ENCODE measurements at regions not wholly inside any gene's neighbourhood (a gene's known extent, or its start where the extent isn't known, plus 50 kb on each side); places are given as distances from the start of the nearest gene placed in this dataset.

DNA sequence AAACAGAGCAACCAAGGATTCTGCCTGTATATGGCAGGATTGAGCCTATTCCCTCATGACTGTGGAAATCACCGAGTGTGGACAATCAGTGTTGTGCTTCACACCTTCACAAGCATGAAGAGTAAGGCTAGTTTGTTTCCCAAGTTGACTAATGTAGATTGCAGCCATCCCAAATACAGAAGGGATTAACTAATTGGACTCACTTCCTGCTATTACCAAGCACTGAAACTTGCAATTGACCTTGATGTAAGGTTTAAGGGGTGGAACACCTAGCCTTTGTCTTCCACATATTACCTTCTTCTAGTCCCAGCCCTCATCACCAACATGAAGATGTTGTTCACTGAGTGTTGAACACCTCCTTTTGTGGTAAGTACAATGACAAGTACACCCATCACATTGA, 120.9 kb upstream of the RND3 start:
- TF ChIP-seq EZH2 (IDR thresholded peaks at IDR 0.05; ENCODE audit: insufficient read depth, poor library complexity, severe bottlenecking) (no peak), EZH2phosphoT487 (IDR thresholded peaks at IDR 0.05; ENCODE audit: insufficient read depth, low read depth) (no peak)
